HL-60 (cell line): ENCODE measurements at regions not wholly inside any gene's neighbourhood (a gene's known extent, or its start where the extent isn't known, plus 50 kb on each side); places are given as distances from the start of the nearest gene placed in this dataset.
A peak's percentile ranks its signal among the peaks of the same experiment; 100 is the strongest.

Experiments
- DNase-seq, 2 experiments: peaks; one replicate each; pipeline ENCODE4 v3.0.0-alpha.2; 2010 to 2020; ENCODE audit warnings: low read depth in 1 of 2, low spot score in 1 of 2
- H3K27ac ChIP-seq: fragments of 250-450 bp; sonication (Bioruptor Pico); replicated peaks from 2 replicates; pipeline ENCODE4 v1.5.1; 2020; ENCODE audit warnings: mild to moderate bottlenecking, moderate library complexity
- H3K27me3 ChIP-seq: fragments of 250-450 bp; sonication (Bioruptor Pico); 2 replicates; pipeline ENCODE4 v1.5.1; 2021; ENCODE audit warnings: mild to moderate bottlenecking, moderate library complexity; ENCODE audit not compliant: insufficient read depth, poor library complexity, severe bottlenecking
- H3K4me3 ChIP-seq: replicated peaks from 2 replicates; pipeline ENCODE4 v1.5.1; 2011; ENCODE audit warnings: mild to moderate bottlenecking, control low read depth, low read length; ENCODE audit not compliant: insufficient read depth
- GABPA ChIP-seq: IDR thresholded peaks from 2 replicates; pipeline ENCODE4 v1.6.1; 2012; ENCODE audit warnings: low read depth
- POLR2AphosphoS5 ChIP-seq: IDR thresholded peaks from 2 replicates; pipeline ENCODE4 v1.6.1; 2012; ENCODE audit warnings: low read depth
- SPI1 ChIP-seq: IDR thresholded peaks from 2 replicates; pipeline ENCODE4 v1.6.1; 2012; ENCODE audit warnings: low read depth, mild to moderate bottlenecking, borderline replicate concordance
- TF ChIP-seq, protein P1 (sequence below): IDR thresholded peaks from one replicate; pipeline ENCODE4 v1.5.1; 2011; ENCODE audit warnings: low read length, control low read depth, inconsistent platforms; ENCODE audit not compliant: insufficient read depth
- TF ChIP-seq, protein P2 (sequence below): IDR thresholded peaks from 2 replicates; pipeline ENCODE4 v1.6.1; 2012; ENCODE audit warnings: low read depth; ENCODE audit not compliant: insufficient replicate concordance

DNA sequence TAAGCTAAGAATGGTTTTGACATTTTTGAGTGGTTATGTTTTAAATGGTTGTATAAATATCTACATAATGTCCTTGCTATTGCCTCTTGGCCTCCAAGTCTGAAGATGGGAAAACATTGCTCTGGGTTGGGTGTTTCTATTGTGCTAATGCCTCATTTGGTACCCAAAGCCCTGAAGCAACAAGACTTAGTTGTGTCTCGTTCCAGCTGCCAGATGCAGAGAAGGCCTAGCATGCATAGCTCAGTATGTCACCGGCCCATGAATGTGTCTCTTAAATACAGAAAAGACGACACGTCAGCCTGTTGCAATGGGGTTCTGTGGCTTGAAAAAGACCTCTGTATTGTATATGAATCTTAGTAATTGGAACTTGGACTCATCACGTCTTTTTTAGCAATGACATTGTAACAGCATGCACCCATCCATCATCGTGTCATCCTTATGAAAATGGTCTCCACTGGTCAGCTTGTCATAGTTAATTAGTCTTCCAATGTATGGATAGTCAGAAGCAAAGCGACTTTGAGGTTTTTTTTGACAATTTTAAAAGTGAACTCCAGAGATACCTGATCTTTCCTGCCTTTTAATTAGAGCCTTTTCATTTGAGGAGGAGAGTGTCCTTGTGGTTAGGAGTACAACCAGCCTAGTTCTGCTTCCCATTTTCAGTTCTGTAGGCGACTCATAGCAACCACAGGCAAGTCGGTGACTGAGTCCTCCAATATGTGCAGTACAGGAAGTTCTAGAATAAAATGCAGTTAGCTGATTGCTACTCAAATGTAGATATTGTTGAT is 126.4 kb upstream of the GATB start:
- peak; percentile 18 to 66 for DNase-seq
- H3K27ac ChIP-seq = no peak overlapping the region
- no peak overlapping the region for H3K4me3 ChIP-seq
- TF ChIP-seq POLR2AphosphoS5 (no peak), SPI1 (peak; percentile 39; the same call in 1 of the 2 replicates), GABPA (no peak)
- TF ChIP-seq, protein P1, sequence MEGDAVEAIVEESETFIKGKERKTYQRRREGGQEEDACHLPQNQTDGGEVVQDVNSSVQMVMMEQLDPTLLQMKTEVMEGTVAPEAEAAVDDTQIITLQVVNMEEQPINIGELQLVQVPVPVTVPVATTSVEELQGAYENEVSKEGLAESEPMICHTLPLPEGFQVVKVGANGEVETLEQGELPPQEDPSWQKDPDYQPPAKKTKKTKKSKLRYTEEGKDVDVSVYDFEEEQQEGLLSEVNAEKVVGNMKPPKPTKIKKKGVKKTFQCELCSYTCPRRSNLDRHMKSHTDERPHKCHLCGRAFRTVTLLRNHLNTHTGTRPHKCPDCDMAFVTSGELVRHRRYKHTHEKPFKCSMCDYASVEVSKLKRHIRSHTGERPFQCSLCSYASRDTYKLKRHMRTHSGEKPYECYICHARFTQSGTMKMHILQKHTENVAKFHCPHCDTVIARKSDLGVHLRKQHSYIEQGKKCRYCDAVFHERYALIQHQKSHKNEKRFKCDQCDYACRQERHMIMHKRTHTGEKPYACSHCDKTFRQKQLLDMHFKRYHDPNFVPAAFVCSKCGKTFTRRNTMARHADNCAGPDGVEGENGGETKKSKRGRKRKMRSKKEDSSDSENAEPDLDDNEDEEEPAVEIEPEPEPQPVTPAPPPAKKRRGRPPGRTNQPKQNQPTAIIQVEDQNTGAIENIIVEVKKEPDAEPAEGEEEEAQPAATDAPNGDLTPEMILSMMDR = no peak
- H3K27me3 ChIP-seq = no peaks in the 10 kb centered on the region

DNA sequence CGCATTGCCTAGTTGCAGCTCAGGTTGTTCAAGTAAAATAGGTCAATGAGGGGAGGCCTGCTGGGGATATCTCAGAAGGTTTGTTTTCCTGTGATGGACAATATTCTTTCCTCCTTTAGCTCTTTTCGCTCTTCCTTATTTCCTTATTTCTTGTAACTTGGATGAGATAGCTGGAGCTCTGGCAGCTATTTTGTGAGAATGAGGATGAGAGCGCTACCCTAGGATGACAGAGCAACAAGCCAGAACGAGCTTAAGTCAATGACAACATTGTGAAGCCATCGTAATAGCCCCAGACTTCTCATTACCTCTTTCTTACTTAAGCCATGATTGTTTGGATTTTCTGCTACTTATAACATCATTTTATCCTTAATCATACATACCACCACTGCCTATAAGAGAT is 124.3 kb upstream of the GATB start:
- no peak for DNase-seq
- H3K27ac ChIP-seq = no peak overlapping the region
- H3K4me3 ChIP-seq = no peak overlapping the region
- TF ChIP-seq POLR2AphosphoS5 = no peak
- TF ChIP-seq, protein P2, sequence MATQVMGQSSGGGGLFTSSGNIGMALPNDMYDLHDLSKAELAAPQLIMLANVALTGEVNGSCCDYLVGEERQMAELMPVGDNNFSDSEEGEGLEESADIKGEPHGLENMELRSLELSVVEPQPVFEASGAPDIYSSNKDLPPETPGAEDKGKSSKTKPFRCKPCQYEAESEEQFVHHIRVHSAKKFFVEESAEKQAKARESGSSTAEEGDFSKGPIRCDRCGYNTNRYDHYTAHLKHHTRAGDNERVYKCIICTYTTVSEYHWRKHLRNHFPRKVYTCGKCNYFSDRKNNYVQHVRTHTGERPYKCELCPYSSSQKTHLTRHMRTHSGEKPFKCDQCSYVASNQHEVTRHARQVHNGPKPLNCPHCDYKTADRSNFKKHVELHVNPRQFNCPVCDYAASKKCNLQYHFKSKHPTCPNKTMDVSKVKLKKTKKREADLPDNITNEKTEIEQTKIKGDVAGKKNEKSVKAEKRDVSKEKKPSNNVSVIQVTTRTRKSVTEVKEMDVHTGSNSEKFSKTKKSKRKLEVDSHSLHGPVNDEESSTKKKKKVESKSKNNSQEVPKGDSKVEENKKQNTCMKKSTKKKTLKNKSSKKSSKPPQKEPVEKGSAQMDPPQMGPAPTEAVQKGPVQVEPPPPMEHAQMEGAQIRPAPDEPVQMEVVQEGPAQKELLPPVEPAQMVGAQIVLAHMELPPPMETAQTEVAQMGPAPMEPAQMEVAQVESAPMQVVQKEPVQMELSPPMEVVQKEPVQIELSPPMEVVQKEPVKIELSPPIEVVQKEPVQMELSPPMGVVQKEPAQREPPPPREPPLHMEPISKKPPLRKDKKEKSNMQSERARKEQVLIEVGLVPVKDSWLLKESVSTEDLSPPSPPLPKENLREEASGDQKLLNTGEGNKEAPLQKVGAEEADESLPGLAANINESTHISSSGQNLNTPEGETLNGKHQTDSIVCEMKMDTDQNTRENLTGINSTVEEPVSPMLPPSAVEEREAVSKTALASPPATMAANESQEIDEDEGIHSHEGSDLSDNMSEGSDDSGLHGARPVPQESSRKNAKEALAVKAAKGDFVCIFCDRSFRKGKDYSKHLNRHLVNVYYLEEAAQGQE = no peak
- no peak for TF ChIP-seq SPI1
- TF ChIP-seq GABPA = no peak
- TF ChIP-seq, protein P1 = no peak
- no peaks in the 10 kb centered on the region for H3K27me3 ChIP-seq

DNA sequence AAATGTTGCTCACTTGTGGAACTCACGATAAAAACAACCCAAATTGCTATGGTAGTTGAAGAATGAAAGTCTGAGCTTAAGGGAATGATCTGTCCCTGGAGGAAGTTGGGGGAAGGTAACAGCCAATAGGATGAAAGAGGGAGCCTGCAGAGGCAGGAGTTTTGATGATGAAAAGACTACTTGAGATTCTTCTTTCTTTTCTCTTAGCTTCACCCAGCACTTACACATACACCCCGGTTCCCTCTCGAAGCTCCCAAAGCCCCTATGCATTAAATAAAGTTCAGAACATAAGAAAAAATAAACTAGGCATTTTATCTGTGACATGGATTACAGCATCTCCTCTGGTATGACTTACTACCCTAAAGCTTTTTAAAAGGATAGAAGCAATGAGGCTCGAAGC is 122.9 kb upstream of the GATB start:
- DNase-seq = no peak
- no peak overlapping the region for H3K4me3 ChIP-seq
- no peak overlapping the region for H3K27ac ChIP-seq
- no peaks in the 10 kb centered on the region for H3K27me3 ChIP-seq
- TF ChIP-seq POLR2AphosphoS5 = no peak
- no peak for TF ChIP-seq GABPA
- TF ChIP-seq, protein P1 = no peak
- TF ChIP-seq SPI1 = no peak
- TF ChIP-seq, protein P2 = no peak
